Nephron (organoid): ENCODE measurements at regions not wholly inside any gene's neighbourhood (a gene's known extent, or its start where the extent isn't known, plus 50 kb on each side); places are given as distances from the start of the nearest gene placed in this dataset.
"Not testable (repeated sequence)": the region's sequence is repeated elsewhere in the genome, so short reads cannot be mapped to it uniquely, and the experiment has no call there.

Source experiments
- H3K27ac Mint-ChIP-seq, 3 experiments: 2 replicates each; pipeline ENCODE4 v1.8.0; 2020; ENCODE audit warnings: mixed read lengths in 3 of 3, mild to moderate bottlenecking in 2 of 3, moderate library complexity in 1 of 3
- H3K27me3 Mint-ChIP-seq: 2 replicates; pipeline ENCODE4 v1.8.0; 2021; ENCODE audit warnings: low read depth, mild to moderate bottlenecking, moderate library complexity, mixed read lengths
- H3K36me3 Mint-ChIP-seq: 2 replicates; pipeline ENCODE4 v1.8.0; 2020; ENCODE audit warnings: low read depth, mixed read lengths
- H3K4me1 Mint-ChIP-seq: 2 replicates; pipeline ENCODE4 v1.8.0; 2020; ENCODE audit warnings: mixed read lengths
- H3K4me3 Mint-ChIP-seq, 3 experiments: 2 replicates each; pipeline ENCODE4 v1.8.0; 2020; ENCODE audit warnings: mild to moderate bottlenecking in 3 of 3, mixed read lengths in 3 of 3, moderate library complexity in 2 of 3
- H3K9me3 Mint-ChIP-seq: 2 replicates; pipeline ENCODE4 v1.8.0; 2020; ENCODE audit warnings: mixed read lengths
- CTCF ChIP-seq, 3 experiments: fragments of 200-600 bp; sonication (generic); IDR thresholded peaks; one replicate each; pipeline ENCODE4 v1.5.0; 2021; ENCODE audit warnings: antibody characterized with exemption in 3 of 3; ENCODE audit not compliant: unreplicated experiment in 3 of 3

- Mint-ChIP-seq H3K4me3 (no peak overlapping the region), H3K36me3 (peaks cover 59% of the 10 kb centered on the region), H3K27ac (no peak overlapping the region), H3K9me3 (peaks cover 44% of the 10 kb centered on the region), H3K27me3 (peaks cover 3% of the 10 kb centered on the region), H3K4me1 (peaks cover 11% of the 10 kb centered on the region)
- TF ChIP-seq CTCF (IDR thresholded peaks at IDR 0.05; ENCODE audit: unreplicated experiment in 3 of 3), result no peak
These were observed 123.7 kb downstream of the MEX3B start for GRCh38 chr15:81922143-81922542.

- TF ChIP-seq CTCF (IDR thresholded peaks at IDR 0.05; ENCODE audit: unreplicated experiment in 3 of 3), result no peak
- H3K27me3 Mint-ChIP-seq, result no peaks in the 10 kb centered on the region
- peaks cover 11% of the 10 kb centered on the region for H3K4me1 Mint-ChIP-seq
- no peak overlapping the region for H3K4me3 Mint-ChIP-seq
- no peak overlapping the region for H3K27ac Mint-ChIP-seq
- peaks cover 50% of the 10 kb centered on the region for H3K9me3 Mint-ChIP-seq
- H3K36me3 Mint-ChIP-seq, result peaks cover 68% of the 10 kb centered on the region
These were observed 124.7 kb downstream of the MEX3B start for GRCh38 chr15:81921163-81921562.

- not testable (repeated sequence) for H3K27ac Mint-ChIP-seq, H3K4me1 Mint-ChIP-seq, H3K4me3 Mint-ChIP-seq, H3K27me3 Mint-ChIP-seq
- Mint-ChIP-seq H3K36me3 (peaks cover 55% of the 10 kb centered on the region), H3K9me3 (peaks cover 46% of the 10 kb centered on the region)
These were observed 127.1 kb downstream of the MEX3B start for GRCh38 chr15:81918767-81919166.

- Mint-ChIP-seq H3K9me3 (peaks cover 44% of the 10 kb centered on the region), H3K4me1 (no peaks in the 10 kb centered on the region), H3K27ac (peak overlapping the region in 1 of 3 experiments; percentile 84), H3K4me3 (no peak overlapping the region), H3K27me3 (no peaks in the 10 kb centered on the region), H3K36me3 (peaks cover 46% of the 10 kb centered on the region)
- TF ChIP-seq CTCF (IDR thresholded peaks at IDR 0.05; ENCODE audit: unreplicated experiment in 3 of 3), result no peak
These were observed 129.4 kb downstream of the MEX3B start for GRCh38 chr15:81916451-81916850.

GRCh38 chr15:81915990-81916389 lies 129.8 kb downstream of the MEX3B start:
- H3K27me3 Mint-ChIP-seq, result no peaks in the 10 kb centered on the region
- TF ChIP-seq CTCF (IDR thresholded peaks at IDR 0.05; ENCODE audit: unreplicated experiment in 3 of 3), result no peak
- H3K36me3 Mint-ChIP-seq, result peaks cover 41% of the 10 kb centered on the region
- H3K4me1 Mint-ChIP-seq, result no peaks in the 10 kb centered on the region
- H3K27ac Mint-ChIP-seq, result peak overlapping the region in 2 of 3 experiments; percentile 54 to 84
- no peak overlapping the region for H3K4me3 Mint-ChIP-seq
- H3K9me3 Mint-ChIP-seq, result peaks cover 39% of the 10 kb centered on the region

- Mint-ChIP-seq H3K27me3 (no peaks in the 10 kb centered on the region), H3K4me3 (peak overlapping the region in 1 of 3 experiments; percentile 41), H3K27ac (peak overlapping the region; percentile 78 to 92 (median 84)), H3K9me3 (peaks cover 27% of the 10 kb centered on the region), H3K36me3 (peaks cover 30% of the 10 kb centered on the region), H3K4me1 (no peaks in the 10 kb centered on the region)
- no peak for TF ChIP-seq CTCF (IDR thresholded peaks at IDR 0.05; ENCODE audit: unreplicated experiment in 3 of 3)
These were observed 131.0 kb downstream of the MEX3B start for GRCh38 chr15:81914734-81915256.
